ENCODE measurements at regions not wholly inside any gene's neighbourhood (a gene's known extent, or its start where the extent isn't known, plus 50 kb on each side); places are given as distances from the start of the nearest gene placed in this dataset.

DNA sequence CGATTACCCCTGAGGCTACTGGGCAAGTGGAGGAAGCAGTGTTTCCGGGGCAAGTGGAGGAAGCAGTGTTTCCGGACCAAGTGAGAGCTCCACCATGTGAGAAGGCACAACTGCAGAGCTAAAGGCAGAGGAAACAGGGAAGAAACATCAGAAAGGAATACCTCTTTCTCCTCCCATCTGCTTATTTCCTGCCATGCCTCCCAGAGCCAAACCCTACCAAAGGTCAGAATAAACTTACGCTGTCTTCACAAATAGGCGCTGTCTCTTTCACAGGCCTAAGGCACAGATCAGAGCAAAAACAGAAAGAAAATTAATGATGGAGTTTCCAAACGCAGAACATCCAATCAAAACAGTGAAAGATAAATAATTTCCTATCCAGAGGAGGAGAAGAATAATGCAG lies 153.0 kb downstream of the ATOH1 start:
- H3F3A ChIP-seq (ENCODE audit: low read depth), result no peaks in the 10 kb centered on the region

DNA sequence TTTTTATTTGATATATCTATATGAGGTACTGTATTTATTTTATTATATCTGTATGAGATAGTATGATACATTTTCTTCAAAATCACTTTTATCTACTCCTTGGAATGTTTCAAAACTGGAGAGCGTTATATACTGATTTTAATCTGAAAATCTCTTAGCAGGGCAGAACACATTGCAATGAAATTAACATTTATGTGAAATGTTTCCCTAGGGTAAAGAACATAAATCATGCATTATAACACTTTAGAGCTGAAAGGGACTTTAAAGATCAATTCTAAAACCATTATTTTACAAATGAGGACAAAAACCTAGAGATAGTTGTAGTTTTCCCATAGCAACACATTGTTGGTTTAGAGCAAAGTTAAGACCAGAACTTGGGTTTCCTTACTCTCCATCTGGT lies 153.7 kb downstream of the ATOH1 start:
- Histone ChIP-seq H3F3A (ENCODE audit: low read depth) (no peaks in the 10 kb centered on the region), H3K27me3 (ENCODE audit: insufficient read depth, low read length, poor library complexity, severe bottlenecking) (no peaks in the 10 kb centered on the region), H3K4me1 (ENCODE audit: insufficient read depth, low read length, poor library complexity, severe bottlenecking) (no peaks in the 10 kb centered on the region), H3K79me2 (ENCODE audit: insufficient read depth, low read length) (no peaks in the 10 kb centered on the region), H4K20me1 (ENCODE audit: insufficient read depth, low read length, poor library complexity, severe bottlenecking) (no peaks in the 10 kb centered on the region), H3K9me2 (replicated peaks; ENCODE audit: low read depth, low read length) (no peaks in the 10 kb centered on the region), H3K4me2 (ENCODE audit: low read depth, low read length, poor library complexity, severe bottlenecking) (no peak overlapping the region), H3K9me3 (ENCODE audit: insufficient read depth, low read depth, low read length) (no peaks in the 10 kb centered on the region), H3K36me3 (ENCODE audit: insufficient read depth, low read length) (no peaks in the 10 kb centered on the region), H3K9ac (ENCODE audit: low read depth, low read length, poor library complexity, severe bottlenecking) (no peak overlapping the region), H3K4me3 (ENCODE audit: low read length, poor library complexity, severe bottlenecking) (no peak overlapping the region), H2AFZ (ENCODE audit: low read length) (no peak overlapping the region)
- no peak for TF ChIP-seq EZH2phosphoT487 (IDR thresholded peaks at IDR 0.05; ENCODE audit: borderline replicate concordance)
- TF ChIP-seq, protein P1, sequence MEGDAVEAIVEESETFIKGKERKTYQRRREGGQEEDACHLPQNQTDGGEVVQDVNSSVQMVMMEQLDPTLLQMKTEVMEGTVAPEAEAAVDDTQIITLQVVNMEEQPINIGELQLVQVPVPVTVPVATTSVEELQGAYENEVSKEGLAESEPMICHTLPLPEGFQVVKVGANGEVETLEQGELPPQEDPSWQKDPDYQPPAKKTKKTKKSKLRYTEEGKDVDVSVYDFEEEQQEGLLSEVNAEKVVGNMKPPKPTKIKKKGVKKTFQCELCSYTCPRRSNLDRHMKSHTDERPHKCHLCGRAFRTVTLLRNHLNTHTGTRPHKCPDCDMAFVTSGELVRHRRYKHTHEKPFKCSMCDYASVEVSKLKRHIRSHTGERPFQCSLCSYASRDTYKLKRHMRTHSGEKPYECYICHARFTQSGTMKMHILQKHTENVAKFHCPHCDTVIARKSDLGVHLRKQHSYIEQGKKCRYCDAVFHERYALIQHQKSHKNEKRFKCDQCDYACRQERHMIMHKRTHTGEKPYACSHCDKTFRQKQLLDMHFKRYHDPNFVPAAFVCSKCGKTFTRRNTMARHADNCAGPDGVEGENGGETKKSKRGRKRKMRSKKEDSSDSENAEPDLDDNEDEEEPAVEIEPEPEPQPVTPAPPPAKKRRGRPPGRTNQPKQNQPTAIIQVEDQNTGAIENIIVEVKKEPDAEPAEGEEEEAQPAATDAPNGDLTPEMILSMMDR (conservative IDR thresholded peaks at IDR 0.05; ENCODE audit: low read length), result no peak

More for the DNA sequence above, 153.0 kb downstream of the ATOH1 start:
- Histone ChIP-seq H3K4me3 (ENCODE audit: low read length, poor library complexity, severe bottlenecking) (no peak overlapping the region), H3K79me2 (ENCODE audit: insufficient read depth, low read length) (no peaks in the 10 kb centered on the region), H3K4me1 (ENCODE audit: insufficient read depth, low read length, poor library complexity, severe bottlenecking) (no peaks in the 10 kb centered on the region), H3K9me2 (replicated peaks; ENCODE audit: low read depth, low read length) (no peaks in the 10 kb centered on the region), H4K20me1 (ENCODE audit: insufficient read depth, low read length, poor library complexity, severe bottlenecking) (no peaks in the 10 kb centered on the region), H3K9ac (ENCODE audit: low read depth, low read length, poor library complexity, severe bottlenecking) (no peak overlapping the region), H3K36me3 (ENCODE audit: insufficient read depth, low read length) (no peaks in the 10 kb centered on the region), H2AFZ (ENCODE audit: low read length) (no peak overlapping the region), H3K27me3 (ENCODE audit: insufficient read depth, low read length, poor library complexity, severe bottlenecking) (no peaks in the 10 kb centered on the region), H3K9me3 (ENCODE audit: insufficient read depth, low read depth, low read length) (no peaks in the 10 kb centered on the region), H3K4me2 (ENCODE audit: low read depth, low read length, poor library complexity, severe bottlenecking) (no peak overlapping the region)
- TF ChIP-seq, protein P1 (conservative IDR thresholded peaks at IDR 0.05; ENCODE audit: low read length), result no peak
- TF ChIP-seq EZH2phosphoT487 (IDR thresholded peaks at IDR 0.05; ENCODE audit: borderline replicate concordance), result no peak

DNA sequence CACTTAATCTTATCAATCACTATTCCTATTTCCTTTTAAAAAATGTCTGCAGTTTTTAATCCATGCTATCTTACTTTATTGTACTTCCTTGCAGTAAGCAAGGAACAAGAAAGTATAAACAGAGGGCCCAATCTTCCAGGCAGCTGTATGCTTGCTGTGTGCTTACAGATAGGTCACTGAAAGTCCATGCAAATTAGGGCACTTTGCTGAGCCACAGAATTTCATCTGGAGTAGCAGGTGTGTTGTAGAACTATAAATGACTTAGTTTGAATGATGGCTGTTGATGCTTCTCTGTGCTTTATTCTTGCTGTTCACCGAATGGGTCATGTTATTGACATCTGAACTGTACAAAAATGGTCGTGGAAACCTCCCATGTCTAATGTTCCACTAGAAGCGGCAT lies 154.6 kb downstream of the ATOH1 start:
- Histone ChIP-seq H3K4me2 (ENCODE audit: low read depth, low read length, poor library complexity, severe bottlenecking) (no peak overlapping the region), H3K4me1 (ENCODE audit: insufficient read depth, low read length, poor library complexity, severe bottlenecking) (no peaks in the 10 kb centered on the region)
- TF ChIP-seq EZH2phosphoT487 (IDR thresholded peaks at IDR 0.05; ENCODE audit: borderline replicate concordance), result no peak
- TF ChIP-seq, protein P1 (conservative IDR thresholded peaks at IDR 0.05; ENCODE audit: low read length), result no peak

More for the DNA sequence above, 154.6 kb downstream of the ATOH1 start:
- no peaks in the 10 kb centered on the region for H3K79me2 ChIP-seq (ENCODE audit: insufficient read depth, low read length)
- no peaks in the 10 kb centered on the region for H3K9me3 ChIP-seq (ENCODE audit: insufficient read depth, low read depth, low read length)
- H3F3A ChIP-seq (ENCODE audit: low read depth), result no peaks in the 10 kb centered on the region
- H2AFZ ChIP-seq (ENCODE audit: low read length), result no peak overlapping the region
- no peak overlapping the region for H3K9ac ChIP-seq (ENCODE audit: low read depth, low read length, poor library complexity, severe bottlenecking)
- H4K20me1 ChIP-seq (ENCODE audit: insufficient read depth, low read length, poor library complexity, severe bottlenecking), result no peaks in the 10 kb centered on the region
- H3K9me2 ChIP-seq (replicated peaks; ENCODE audit: low read depth, low read length), result no peaks in the 10 kb centered on the region
- H3K27me3 ChIP-seq (ENCODE audit: insufficient read depth, low read length, poor library complexity, severe bottlenecking), result no peaks in the 10 kb centered on the region
- H3K36me3 ChIP-seq (ENCODE audit: insufficient read depth, low read length), result no peaks in the 10 kb centered on the region
- no peak overlapping the region for H3K4me3 ChIP-seq (ENCODE audit: low read length, poor library complexity, severe bottlenecking)

All from Loucy (cell line).